Heart left ventricle (tissue), 16 donors: ENCODE measurements at regions not wholly inside any gene's neighbourhood (a gene's known extent, or its start where the extent isn't known, plus 50 kb on each side); places are given as distances from the start of the nearest gene placed in this dataset.

Experiments
- ATAC-seq, 4 donors: fragments of 200-7000 bp; cut with Tn5 transposase; one replicate each; pipeline ENCODE4 v1.9.1; 2020 to 2022; ENCODE audit warnings: moderate library complexity in 4 of 4, mild to moderate bottlenecking in 3 of 4, moderate number of reproducible peaks in 1 of 4
- DNase-seq, 5 donors: peaks; one replicate each; pipeline ENCODE4 v3.0.0-alpha.2; 2020
- H3K27ac ChIP-seq, 12 donors: fragments of 200-600 bp; sonication (generic) in 4 of 12; one replicate each; pipeline versions ENCODE4 v1.5.0 to v1.8.0; 2016 to 2022; ENCODE audit warnings: mild to moderate bottlenecking in 2 of 12
- H3K27me3 ChIP-seq, 9 donors: fragments of 200-600 bp; sonication (generic) in 2 of 9; one replicate each; pipeline versions ENCODE4 v1.5.1 to v1.8.0; 2016 to 2022; ENCODE audit warnings: mild to moderate bottlenecking in 3 of 9
- H3K36me3 ChIP-seq, 9 donors: fragments of 200-600 bp; sonication (generic) in 2 of 9; one replicate each; pipeline versions ENCODE4 v1.5.0 to v1.8.0; 2018 to 2022; ENCODE audit warnings: mild to moderate bottlenecking in 2 of 9
- H3K4me1 ChIP-seq, 12 donors: fragments of 200-600 bp; sonication (generic) in 4 of 12; one replicate each; pipeline versions ENCODE4 v1.5.0 to v1.8.0; 2016 to 2022; ENCODE audit warnings: mild to moderate bottlenecking in 3 of 12
- H3K4me3 ChIP-seq, 12 donors: fragments of 200-600 bp; sonication (generic) in 4 of 12; one replicate each; pipeline versions ENCODE4 v1.5.0 to v1.8.0; 2017 to 2022; ENCODE audit warnings: mild to moderate bottlenecking in 9 of 12, moderate library complexity in 4 of 12
- H3K9me3 ChIP-seq, 12 donors: fragments of 200-600 bp; sonication (generic) in 4 of 12; one replicate each; pipeline versions ENCODE4 v1.5.0 to v1.8.0; 2016 to 2022; ENCODE audit warnings: mild to moderate bottlenecking in 1 of 12
- CTCF ChIP-seq, 12 donors: fragments of 200-600 bp; sonication (generic) in 4 of 12; IDR thresholded peaks; one replicate each; pipeline versions ENCODE4 v1.5.0 to v1.8.0; 2018 to 2022; ENCODE audit warnings: antibody characterized with exemption in 12 of 12, mild to moderate bottlenecking in 5 of 12
- POLR2A ChIP-seq, 2 donors: fragments of 450-650 bp; IDR thresholded peaks; one replicate each; pipeline ENCODE4 v1.6.1; 2017; ENCODE audit warnings: antibody characterized with exemption in 2 of 2, mild to moderate bottlenecking in 2 of 2, moderate library complexity in 2 of 2
- WGBS, 4 donors: extraction: QIAGEN DNeasy Blood & Tissue Kit in 2 of 4; methylation state at CpG; one replicate each; pipeline versions ENCODE4 v1.1.5 to v1.1.7; 2013 to 2018; 5-methylcytosine and 5-hydroxymethylcytosine counted together
- intact Hi-C, 10 donors: fragments of 100-400 bp; cut with DNase I; formaldehyde crosslinking; loops; one replicate each; pipeline versions ENCODE4 v1.11.1 to v1.14.2; 2022
- donor health status: ischemic (EF 13 %, LVEDD 7.1; RV severe dilation, severe dysfunction).
- donor health status: healthy with polysubstance abuse.
- donor health status: DM: no; HTN: yes; CAD: no.
- donor health status: DM: no; HTN: no; CAD: no.
- donor health status: ischemic (EF 25% LVEDD 6.9; RV normal size, moderate dysfunction).
- donor health status: ischemic (EF 25% LVEDD 5.7; RV mildly dilated, moderate dysfunction).
- donor health status: healthy.
- donor health status: DM: yes; HTN: yes; CAD: no.
- donor health status: ischemic (EF 35%, LVEDD 5.7; RV mildly dilated, moderate dysfunction).
- donor health status: nonischemic (EF 11% LVEDD 7.7; RV severe dilation, severe dysfunction).
- donor health status: DM: yes; HTN: yes; CAD: no.
- donor health status: PGD.
- donor health status: ischemic (EF 29% LVEDD 5.4; RV normal size, mild dysfunction).
- donor health status: nonischemic (EF 23%, LVEDD 6.1; RV moderate dilation, normal function).

DNA sequence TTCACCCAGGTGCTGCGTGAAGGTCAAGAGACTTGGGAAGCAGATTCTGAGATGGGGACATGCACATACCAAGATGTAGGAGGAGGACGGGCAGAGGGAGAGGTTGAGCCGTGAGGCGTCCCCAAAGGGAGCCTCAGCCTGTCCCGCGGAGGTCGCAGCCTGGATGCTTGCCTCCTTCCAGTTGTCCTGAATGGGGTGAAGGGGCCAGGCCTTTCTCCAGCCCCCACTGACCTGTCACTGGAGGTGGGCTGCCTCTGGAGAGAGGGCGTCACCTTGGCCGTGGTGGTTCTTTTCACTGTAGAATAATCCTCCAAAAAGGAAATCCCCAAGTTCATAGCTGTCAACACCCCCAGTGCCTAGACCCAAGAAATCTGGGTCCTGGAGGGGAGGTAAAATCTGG is 283.0 kb upstream of the VSTM2A start:
- no peak overlapping the region for H3K27ac ChIP-seq
- TF ChIP-seq POLR2A (IDR thresholded peaks at IDR 0.05), result no peak
- TF ChIP-seq CTCF (IDR thresholded peaks at IDR 0.05), result no peak
- H3K9me3 ChIP-seq, result peaks cover 0 to 16% (median 0%) of the 10 kb centered on the region in 12 donors
- intact Hi-C loops, result no loop called here
- no peak overlapping the region for H3K4me3 ChIP-seq
- no peaks in the 10 kb centered on the region for H3K27me3 ChIP-seq
- DNase-seq (peak in 1 of 5 donors; percentile 54), ATAC-seq (no peak)
- no peaks in the 10 kb centered on the region for H3K36me3 ChIP-seq
- WGBS, 4 donors, result 86 to 95% (median 90%) methylated on average over 9 of the region's 9 CpGs
- no peaks in the 10 kb centered on the region for H3K4me1 ChIP-seq

- intact Hi-C loops, result no loop called here
- TF ChIP-seq POLR2A (IDR thresholded peaks at IDR 0.05) (no peak), CTCF (IDR thresholded peaks at IDR 0.05) (no peak)
- Histone ChIP-seq H3K27ac (no peak overlapping the region), H3K36me3 (no peaks in the 10 kb centered on the region), H3K4me3 (no peak overlapping the region), H3K4me1 (no peaks in the 10 kb centered on the region), H3K9me3 (peaks cover 0 to 16% (median 0%) of the 10 kb centered on the region in 12 donors), H3K27me3 (no peaks in the 10 kb centered on the region)
- WGBS, 4 donors, result 20 to 57% (median 36%) methylated on average over 1 of the region's 1 CpG
- DNase-seq (no peak), ATAC-seq (peak in 3 of 4 donors; percentile 41 to 76 (median 51))
Observed at GRCh38 chr7:54260941-54261371, 281.2 kb upstream of the VSTM2A start.

GRCh38 chr7:54278847-54279246 is 263.3 kb upstream of the VSTM2A start:
- no peak for DNase-seq
- Histone ChIP-seq H3K27me3 (no peaks in the 10 kb centered on the region), H3K27ac (no peak overlapping the region), H3K4me1 (no peaks in the 10 kb centered on the region), H3K36me3 (no peaks in the 10 kb centered on the region), H3K4me3 (no peak overlapping the region), H3K9me3 (peaks cover 0 to 21% (median 9%) of the 10 kb centered on the region in 12 donors)
- intact Hi-C loops, result no loop called here
- ATAC-seq, result no peak
- TF ChIP-seq CTCF (IDR thresholded peaks at IDR 0.05), result no peak
- no peak for TF ChIP-seq POLR2A (IDR thresholded peaks at IDR 0.05)
- 29 to 52% (median 43%) methylated on average over 1 of the region's 1 CpG for WGBS, 4 donors

GRCh38 chr7:54292171-54292925 is 249.8 kb upstream of the VSTM2A start:
- no peak for DNase-seq
- H3K27ac ChIP-seq, result no peak overlapping the region
- WGBS, 4 donors, result 25 to 36% (median 28%) methylated on average over 8 of the region's 8 CpGs

More at GRCh38 chr7:54292171-54292925, 249.8 kb upstream of the VSTM2A start:
- Histone ChIP-seq H3K4me3 (no peak overlapping the region), H3K9me3 (peaks cover 0 to 25% (median 13%) of the 10 kb centered on the region in 12 donors), H3K36me3 (no peaks in the 10 kb centered on the region), H3K4me1 (no peaks in the 10 kb centered on the region), H3K27me3 (no peaks in the 10 kb centered on the region)
- intact Hi-C loops, result loop anchor here in 1 of 10 donors (10.0 kb wide), 1 partner anchor 78 kb away; no protein-coding TSS in a partner anchor
- no peak for ATAC-seq
- TF ChIP-seq POLR2A (IDR thresholded peaks at IDR 0.05) (no peak), CTCF (IDR thresholded peaks at IDR 0.05) (no peak)
